ENCODE measurements at regions not wholly inside any gene's neighbourhood (a gene's known extent, or its start where the extent isn't known, plus 50 kb on each side); places are given as distances from the start of the nearest gene placed in this dataset.

DNA sequence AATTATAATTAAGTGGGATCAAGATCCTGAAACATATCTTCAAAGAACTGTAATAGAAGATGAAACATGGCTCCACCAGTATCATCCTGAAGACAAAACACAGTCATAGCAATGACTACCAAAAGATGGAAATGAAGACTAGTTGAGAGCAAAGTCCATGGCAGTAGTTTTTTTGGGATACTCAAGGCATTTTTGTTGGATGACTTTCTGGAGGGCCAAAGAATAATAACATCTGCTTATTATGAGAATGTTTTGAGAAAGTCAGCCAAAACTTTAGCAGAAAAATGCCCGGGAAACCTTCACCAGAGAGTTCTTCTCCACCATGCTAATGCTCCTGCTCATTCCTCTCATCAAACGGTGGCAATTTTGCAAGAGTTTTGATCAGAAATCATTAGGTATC is 809.4 kb upstream of the RAG2 start:
- FAIRE-seq: no peak
- in situ Hi-C loops (cut with MboI) (no loop called here), intact Hi-C loops (cut with micrococcal nuclease; ENCODE audit: unreplicated experiment) (no loop called here)

More for the DNA sequence above, 809.4 kb upstream of the RAG2 start:
- Histone ChIP-seq H3K36me3 (ENCODE audit: control insufficient read depth in 2 of 2, insufficient read depth in 2 of 2, low read length in 1 of 2) (no peaks in the 10 kb centered on the region), H3K27me3 (replicated peaks in 1 of 2; ENCODE audit: control insufficient read depth in 2 of 2, insufficient read depth in 2 of 2, low read length in 1 of 2) (no peaks in the 10 kb centered on the region), H4K20me1 (ENCODE audit: control insufficient read depth, insufficient read depth) (no peaks in the 10 kb centered on the region), H3K4me1 (ENCODE audit: control insufficient read depth, insufficient read depth, low read length) (no peaks in the 10 kb centered on the region), H2AFZ (ENCODE audit: control insufficient read depth, low read depth, low read length) (no peak overlapping the region), H3K9me3 (replicated peaks; ENCODE audit: control insufficient read depth, insufficient read depth, low read length) (no peaks in the 10 kb centered on the region), H3K4me2 (ENCODE audit: control insufficient read depth, insufficient read depth) (no peak overlapping the region), H3K9ac (ENCODE audit: control insufficient read depth, insufficient read depth, low read length) (no peak overlapping the region), H3K4me3 (no peak overlapping the region), H3K27ac (ENCODE audit: control insufficient read depth, insufficient read depth) (no peak overlapping the region), H3K79me2 (ENCODE audit: control insufficient read depth, insufficient read depth, low read length) (no peaks in the 10 kb centered on the region)
- CTCF ChIA-PET: no interaction called here
- WGBS (ENCODE audit: insufficient coverage, insufficient replicate concordance, low lambda C conversion rate, missing lambda C conversion rate): 6% methylated on average over 2 of the region's 2 CpGs
- BruUV-seq (replicated peaks): no TSS peak
- DNase-seq (ENCODE audit: low read depth, low spot score): no peak
- POLR2A ChIA-PET: no interaction called here
- TF ChIP-seq SP1 (IDR thresholded peaks at IDR 0.05; ENCODE audit: low read depth, low read length) (no peak), BACH1 (IDR thresholded peaks at IDR 0.05; ENCODE audit: borderline replicate concordance) (no peak), SIX5 (IDR thresholded peaks at IDR 0.05; ENCODE audit: low read depth, low read length, severe bottlenecking) (no peak), ZNF207 (IDR thresholded peaks at IDR 0.05; ENCODE audit: borderline replicate concordance) (no peak), HDGF (IDR thresholded peaks at IDR 0.05) (no peak), TBL1XR1 (IDR thresholded peaks at IDR 0.05; ENCODE audit: low read depth, low read length) (no peak), SMAD1 (IDR thresholded peaks at IDR 0.05; ENCODE audit: low read depth, partially characterized antibody) (no peak), RELA (IDR thresholded peaks at IDR 0.05; ENCODE audit: borderline replicate concordance, partially characterized antibody) (no peak), RFX5 (IDR thresholded peaks at IDR 0.05; ENCODE audit: low read depth, low read length) (no peak), IKZF2 (IDR thresholded peaks at IDR 0.05) (no peak), RUNX3 (IDR thresholded peaks at IDR 0.05; ENCODE audit: low read length) (no peak), FOXM1 (IDR thresholded peaks at IDR 0.05; ENCODE audit: low read depth, low read length) (no peak), SMAD5 (IDR thresholded peaks at IDR 0.05; ENCODE audit: low read depth) (no peak), CBX5 (IDR thresholded peaks at IDR 0.05; ENCODE audit: low read depth) (no peak), RBBP5 (conservative IDR thresholded peaks at IDR 0.05) (no peak)
- TF ChIP-seq, protein P1, sequence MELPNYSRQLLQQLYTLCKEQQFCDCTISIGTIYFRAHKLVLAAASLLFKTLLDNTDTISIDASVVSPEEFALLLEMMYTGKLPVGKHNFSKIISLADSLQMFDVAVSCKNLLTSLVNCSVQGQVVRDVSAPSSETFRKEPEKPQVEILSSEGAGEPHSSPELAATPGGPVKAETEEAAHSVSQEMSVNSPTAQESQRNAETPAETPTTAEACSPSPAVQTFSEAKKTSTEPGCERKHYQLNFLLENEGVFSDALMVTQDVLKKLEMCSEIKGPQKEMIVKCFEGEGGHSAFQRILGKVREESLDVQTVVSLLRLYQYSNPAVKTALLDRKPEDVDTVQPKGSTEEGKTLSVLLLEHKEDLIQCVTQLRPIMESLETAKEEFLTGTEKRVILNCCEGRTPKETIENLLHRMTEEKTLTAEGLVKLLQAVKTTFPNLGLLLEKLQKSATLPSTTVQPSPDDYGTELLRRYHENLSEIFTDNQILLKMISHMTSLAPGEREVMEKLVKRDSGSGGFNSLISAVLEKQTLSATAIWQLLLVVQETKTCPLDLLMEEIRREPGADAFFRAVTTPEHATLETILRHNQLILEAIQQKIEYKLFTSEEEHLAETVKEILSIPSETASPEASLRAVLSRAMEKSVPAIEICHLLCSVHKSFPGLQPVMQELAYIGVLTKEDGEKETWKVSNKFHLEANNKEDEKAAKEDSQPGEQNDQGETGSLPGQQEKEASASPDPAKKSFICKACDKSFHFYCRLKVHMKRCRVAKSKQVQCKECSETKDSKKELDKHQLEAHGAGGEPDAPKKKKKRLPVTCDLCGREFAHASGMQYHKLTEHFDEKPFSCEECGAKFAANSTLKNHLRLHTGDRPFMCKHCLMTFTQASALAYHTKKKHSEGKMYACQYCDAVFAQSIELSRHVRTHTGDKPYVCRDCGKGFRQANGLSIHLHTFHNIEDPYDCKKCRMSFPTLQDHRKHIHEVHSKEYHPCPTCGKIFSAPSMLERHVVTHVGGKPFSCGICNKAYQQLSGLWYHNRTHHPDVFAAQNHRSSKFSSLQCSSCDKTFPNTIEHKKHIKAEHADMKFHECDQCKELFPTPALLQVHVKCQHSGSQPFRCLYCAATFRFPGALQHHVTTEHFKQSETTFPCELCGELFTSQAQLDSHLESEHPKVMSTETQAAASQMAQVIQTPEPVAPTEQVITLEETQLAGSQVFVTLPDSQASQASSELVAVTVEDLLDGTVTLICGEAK (IDR thresholded peaks at IDR 0.05; ENCODE audit: borderline replicate concordance): no peak
- TF ChIP-seq, protein P2, sequence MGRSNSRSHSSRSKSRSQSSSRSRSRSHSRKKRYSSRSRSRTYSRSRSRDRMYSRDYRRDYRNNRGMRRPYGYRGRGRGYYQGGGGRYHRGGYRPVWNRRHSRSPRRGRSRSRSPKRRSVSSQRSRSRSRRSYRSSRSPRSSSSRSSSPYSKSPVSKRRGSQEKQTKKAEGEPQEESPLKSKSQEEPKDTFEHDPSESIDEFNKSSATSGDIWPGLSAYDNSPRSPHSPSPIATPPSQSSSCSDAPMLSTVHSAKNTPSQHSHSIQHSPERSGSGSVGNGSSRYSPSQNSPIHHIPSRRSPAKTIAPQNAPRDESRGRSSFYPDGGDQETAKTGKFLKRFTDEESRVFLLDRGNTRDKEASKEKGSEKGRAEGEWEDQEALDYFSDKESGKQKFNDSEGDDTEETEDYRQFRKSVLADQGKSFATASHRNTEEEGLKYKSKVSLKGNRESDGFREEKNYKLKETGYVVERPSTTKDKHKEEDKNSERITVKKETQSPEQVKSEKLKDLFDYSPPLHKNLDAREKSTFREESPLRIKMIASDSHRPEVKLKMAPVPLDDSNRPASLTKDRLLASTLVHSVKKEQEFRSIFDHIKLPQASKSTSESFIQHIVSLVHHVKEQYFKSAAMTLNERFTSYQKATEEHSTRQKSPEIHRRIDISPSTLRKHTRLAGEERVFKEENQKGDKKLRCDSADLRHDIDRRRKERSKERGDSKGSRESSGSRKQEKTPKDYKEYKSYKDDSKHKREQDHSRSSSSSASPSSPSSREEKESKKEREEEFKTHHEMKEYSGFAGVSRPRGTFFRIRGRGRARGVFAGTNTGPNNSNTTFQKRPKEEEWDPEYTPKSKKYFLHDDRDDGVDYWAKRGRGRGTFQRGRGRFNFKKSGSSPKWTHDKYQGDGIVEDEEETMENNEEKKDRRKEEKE (IDR thresholded peaks at IDR 0.05): no peak
- ATAC-seq: no peak
- RAD21 ChIA-PET (ENCODE audit: unreplicated experiment): no interaction called here
- SMC1A ChIA-PET (ENCODE audit: uncharacterized antibody, unreplicated experiment): no interaction called here

Measured in GM12878 (cell line).